8988T (cell line): ENCODE measurements at regions not wholly inside any gene's neighbourhood (a gene's known extent, or its start where the extent isn't known, plus 50 kb on each side); places are given as distances from the start of the nearest gene placed in this dataset.
"Not testable (repeated sequence)": the region's sequence is repeated elsewhere in the genome, so short reads cannot be mapped to it uniquely, and the experiment has no call there.

ENCODE experiments used
- DNase-seq: peaks from one replicate; pipeline ENCODE4 v3.0.0; 2011

DNA sequence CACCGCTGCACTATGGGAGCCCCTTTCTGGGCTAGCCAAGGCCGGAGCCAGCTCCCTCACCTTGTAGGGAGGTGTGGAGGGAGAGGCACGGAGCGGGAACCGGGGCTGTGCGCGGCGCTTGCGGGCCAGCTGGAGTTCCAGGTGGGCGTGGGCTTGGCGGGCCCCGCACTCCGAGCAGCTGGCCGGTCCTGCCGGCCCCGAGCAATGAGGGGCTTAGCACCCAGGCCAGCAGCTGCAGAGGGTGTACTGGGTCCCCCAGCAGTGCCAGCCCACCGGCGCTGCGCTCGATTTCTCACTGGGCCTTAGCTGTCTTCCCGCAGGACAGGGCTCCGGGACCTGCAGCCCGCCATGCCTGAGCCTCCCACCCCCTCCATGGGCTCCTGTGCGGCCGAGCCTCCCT lies 53.3 kb upstream of the NID2 start:
- not testable (repeated sequence) for DNase-seq

DNA sequence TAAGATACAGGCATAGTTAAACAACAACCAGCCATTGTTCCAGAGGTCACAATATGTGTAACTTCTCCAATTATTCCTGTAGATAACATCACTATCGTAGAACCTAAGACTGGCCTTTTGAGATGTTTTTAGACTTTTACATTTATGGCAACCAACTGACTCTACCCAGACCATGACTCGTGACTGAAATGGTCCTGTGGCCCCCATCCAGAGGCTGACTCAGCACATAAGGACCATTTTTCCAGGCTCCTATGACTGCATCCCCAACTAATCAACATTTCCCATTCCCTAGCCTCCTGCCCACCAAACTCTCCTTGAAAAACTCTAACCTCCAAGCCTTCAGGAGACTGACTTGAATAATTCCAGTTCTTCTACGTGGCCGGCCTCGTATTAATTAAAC lies 52.6 kb upstream of the NID2 start:
- no peak for DNase-seq

DNA sequence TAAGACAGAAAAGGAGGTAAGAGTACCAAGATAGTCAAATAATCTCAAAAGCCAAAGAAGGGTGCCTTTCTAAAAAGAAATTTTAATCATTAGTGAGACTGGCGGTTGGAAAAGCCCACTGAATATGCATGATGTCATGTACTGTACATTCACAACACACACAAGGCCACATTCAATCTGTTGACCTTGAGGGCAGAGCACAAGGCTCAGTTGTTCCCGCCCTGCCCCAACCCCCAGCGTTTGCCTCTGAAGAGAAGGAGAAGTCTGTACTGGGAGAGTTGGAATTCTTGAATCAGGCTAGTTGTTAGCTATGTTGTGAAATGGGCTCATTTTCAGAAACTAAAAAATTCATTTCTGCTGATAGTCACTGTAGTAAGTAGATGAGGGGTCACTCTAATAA lies 50.2 kb upstream of the NID2 start:
- DNase-seq, result no peak
